Activated gamma-delta T cell treated with Interleukin-2 at 50 U/mL for 16 hours (primary cell): ENCODE measurements at regions not wholly inside any gene's neighbourhood (a gene's known extent, or its start where the extent isn't known, plus 50 kb on each side); places are given as distances from the start of the nearest gene placed in this dataset.
"Not testable (repeated sequence)": the region's sequence is repeated elsewhere in the genome, so short reads cannot be mapped to it uniquely, and the experiment has no call there.

Experiments used
- DNase-seq: peaks from one replicate; pipeline ENCODE4 v3.0.0-alpha.2; 2020

- no peak for DNase-seq
These were observed 50.8 kb upstream of the ECHDC3 start for GRCh38 chr10:11691319-11691755.

- DNase-seq = no peak
These were observed 52.0 kb upstream of the ECHDC3 start for GRCh38 chr10:11689945-11690736.

- not testable (repeated sequence) for DNase-seq
These were observed 53.8 kb upstream of the ECHDC3 start for GRCh38 chr10:11688448-11688795.

GRCh38 chr10:11687779-11688447 is 54.3 kb upstream of the ECHDC3 start:
- DNase-seq = no peak

DNA sequence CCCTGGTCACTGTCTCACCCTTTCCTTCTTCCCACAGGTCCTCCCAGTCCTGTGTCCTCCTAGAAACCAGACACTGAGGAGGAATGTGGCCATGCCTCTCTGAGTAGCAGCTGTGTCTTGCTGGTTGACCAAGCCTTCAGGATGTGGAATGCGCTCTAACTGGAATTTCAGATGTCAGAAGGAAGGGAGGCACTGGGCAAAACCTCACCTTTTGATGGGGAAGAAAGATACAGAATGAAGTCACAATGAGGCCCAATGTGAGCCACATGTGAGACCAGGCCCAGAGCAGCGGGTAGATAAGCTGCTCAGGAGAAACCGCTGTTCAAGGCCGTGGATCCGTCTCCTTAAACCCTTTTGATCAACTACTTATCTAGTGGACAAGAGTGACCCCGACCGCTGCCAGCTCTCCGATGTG is 54.8 kb upstream of the ECHDC3 start:
- no peak for DNase-seq

GRCh38 chr10:11685787-11686218 is 56.4 kb upstream of the ECHDC3 start:
- DNase-seq = peak; percentile 47

GRCh38 chr10:11684717-11685645 is 57.2 kb upstream of the ECHDC3 start:
- DNase-seq = peak; percentile 59

DNA sequence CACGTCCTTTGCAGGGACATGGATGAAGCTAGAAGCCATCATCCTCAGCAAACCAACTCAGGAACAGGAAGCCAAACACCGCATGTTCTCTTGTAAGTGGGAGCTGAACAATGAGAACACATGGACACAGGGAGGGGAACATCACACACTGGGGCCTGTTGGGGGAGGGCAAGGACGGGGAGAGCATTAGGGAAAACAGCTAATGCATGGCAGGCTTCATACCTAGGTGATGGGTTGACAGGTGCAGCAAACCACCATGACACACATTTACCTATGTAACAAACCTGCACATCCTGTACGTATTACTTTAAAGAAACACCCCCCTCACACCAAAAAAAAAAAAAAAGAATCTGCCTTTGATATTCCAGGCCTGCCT is 57.9 kb upstream of the ECHDC3 start:
- not testable (repeated sequence) for DNase-seq

DNA sequence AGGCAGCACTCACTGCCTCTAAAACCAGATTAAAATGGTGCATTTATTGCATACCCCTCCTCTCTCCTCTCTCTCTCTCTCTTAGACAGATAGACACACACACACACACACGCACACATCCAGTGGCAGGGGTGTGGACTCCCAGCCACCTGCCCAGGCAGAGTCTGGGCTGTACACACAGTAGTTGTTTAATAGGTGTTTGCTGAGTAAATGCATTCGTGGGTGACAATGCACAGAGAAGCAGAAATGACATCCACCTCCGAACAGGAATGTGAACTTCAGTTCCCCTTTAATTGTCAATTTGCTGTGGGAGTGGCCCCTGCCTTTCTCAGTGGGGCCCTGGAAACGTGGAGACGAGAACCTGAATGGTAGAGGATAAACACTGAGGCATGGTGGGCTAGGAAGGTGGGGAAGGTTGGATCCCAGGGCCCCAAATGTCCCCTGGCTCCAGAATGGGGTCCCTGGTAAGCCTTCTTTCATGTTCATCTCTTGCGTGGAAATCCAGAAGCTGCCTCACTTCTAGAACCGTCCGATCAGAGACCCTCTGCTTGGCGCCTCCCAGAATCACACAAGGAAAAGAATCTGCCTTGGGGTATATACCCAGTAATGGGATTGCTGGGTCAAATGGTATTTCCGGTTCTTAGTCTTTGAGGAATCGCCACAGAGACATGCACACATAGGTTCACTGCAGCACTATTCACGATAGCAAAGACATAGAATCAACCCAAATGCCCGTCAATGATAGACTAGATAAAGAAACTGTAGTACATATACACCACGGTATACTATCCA is 58.5 kb upstream of the ECHDC3 start:
- no peak for DNase-seq

DNA sequence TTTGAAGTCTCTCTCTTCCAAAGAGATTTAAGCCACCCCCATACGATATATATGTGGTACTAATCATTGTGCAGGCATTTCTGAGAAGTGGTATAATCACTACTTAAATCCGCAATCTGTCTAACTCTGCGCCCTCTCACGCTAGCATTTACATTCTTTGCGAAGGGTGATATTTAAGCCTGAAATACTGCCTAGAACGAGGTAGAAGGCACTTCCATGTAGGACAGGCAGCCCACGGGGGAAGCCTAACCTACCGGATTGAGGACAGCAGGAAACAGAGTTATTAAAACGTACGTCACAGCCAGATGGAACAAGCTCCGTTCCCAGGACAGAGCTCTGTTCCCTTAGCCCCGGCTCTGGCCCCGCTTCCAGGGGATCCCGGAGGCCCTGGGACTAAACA is 59.3 kb upstream of the ECHDC3 start:
- no peak for DNase-seq

GRCh38 chr10:11682267-11682683 is 59.9 kb upstream of the ECHDC3 start:
- DNase-seq = no peak

GRCh38 chr10:11680496-11680895 is 61.7 kb upstream of the ECHDC3 start:
- no peak for DNase-seq

DNA sequence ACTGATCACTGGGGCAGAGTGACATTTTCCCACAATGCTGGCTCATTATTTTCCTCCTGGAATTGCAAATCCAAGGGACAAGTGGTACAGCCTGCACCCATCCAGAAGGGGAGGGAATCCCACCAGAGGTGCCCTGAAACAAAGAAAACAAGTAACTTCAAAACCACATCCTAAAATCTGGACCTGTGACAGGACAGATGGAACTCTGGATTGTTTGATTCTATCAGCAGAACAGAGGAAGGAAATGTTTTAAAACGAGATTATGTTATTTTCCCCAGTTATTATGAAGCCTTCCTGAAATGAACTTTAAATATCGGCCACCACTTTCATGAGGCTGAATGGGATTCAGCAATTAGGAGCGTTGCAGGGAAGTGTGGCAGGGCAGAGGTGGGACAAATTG is 62.2 kb upstream of the ECHDC3 start:
- DNase-seq = no peak

- no peak for DNase-seq
These were observed 63.9 kb upstream of the ECHDC3 start for GRCh38 chr10:11678074-11678793.

DNA sequence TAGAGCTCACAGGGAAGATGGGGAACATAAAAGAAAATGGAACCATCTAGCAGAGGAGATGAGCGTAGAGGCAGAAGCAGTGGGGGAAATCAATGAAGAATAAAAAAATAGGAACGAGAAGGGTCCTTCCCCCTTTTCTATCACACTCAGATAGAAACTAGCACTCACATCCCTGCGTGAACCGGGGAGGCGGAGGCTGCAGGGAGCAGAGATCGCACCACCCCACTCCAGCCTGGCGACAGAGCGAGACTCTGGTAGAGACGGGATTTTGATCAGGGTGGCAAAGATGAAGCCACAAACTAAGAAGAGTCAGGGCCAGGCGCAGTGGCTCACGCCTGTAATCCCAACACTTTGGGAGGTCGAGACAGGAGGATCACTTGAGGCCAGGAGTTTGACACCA is 64.7 kb upstream of the ECHDC3 start:
- no peak for DNase-seq

DNA sequence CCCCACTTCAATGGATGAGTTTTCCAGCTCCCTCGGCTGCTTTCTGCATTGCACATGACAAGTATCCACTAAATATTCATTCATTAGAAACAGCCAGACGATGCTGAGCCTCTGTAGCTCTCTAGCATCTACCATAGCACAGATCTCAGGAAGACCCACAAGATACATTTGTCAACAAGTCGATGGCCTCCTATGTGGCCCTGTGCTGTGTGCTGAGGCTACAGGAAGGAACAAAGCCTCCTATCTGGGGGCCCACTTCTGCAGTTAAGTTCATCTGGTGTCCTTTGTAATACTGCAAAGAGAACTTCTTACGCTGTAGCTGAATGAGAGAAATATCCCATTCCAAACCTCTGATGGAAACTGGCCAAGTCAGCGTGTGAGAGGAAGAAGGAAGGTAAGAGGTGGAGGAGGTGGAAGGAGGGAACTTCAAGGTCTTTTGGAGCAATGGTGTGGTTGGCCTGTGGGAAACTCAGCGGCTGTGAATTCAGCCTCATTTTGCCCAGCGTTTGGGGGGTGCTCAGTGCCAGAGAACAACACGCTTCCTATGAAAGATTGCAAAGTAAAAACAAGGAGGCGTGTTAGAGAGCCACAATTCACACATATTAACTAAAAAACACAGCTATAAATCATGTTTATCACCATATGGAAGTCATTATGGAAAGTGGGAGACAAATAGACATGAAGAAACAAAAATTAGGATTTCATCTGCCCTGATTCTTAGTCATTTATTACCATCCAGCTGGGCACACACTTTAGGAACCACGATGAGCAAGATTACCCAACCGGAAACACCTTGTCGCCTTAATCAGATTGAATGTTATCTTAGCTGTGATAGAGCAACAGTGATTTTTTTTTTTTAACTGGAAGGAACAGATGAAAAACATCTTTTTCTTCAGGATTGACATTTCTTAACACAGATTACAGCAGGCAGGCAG is 62.2 kb upstream of the USP6NL start:
- DNase-seq = no peak

- DNase-seq = no peak
These were observed 61.4 kb upstream of the USP6NL start for GRCh38 chr10:11672836-11673235.

DNA sequence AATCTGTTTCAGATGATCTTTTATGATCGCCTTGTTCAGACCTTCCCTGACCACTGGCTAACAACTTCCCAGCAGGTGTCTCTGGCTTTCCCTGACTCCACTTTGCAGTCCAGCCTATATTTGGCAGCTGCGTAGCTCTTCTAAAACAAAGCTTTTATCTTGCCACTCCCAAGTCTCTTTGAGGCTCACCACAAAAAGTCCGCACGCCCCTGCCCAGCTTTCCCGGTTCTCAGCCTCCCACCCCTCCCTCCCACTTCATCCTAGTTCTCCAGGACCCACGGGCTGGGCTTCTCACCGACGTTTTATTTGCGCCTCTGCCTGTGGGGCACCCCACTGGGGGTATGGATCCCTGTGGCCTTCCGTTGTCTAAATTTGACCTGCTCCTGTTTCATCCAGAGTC is 58.9 kb upstream of the USP6NL start:
- DNase-seq = no peak

DNA sequence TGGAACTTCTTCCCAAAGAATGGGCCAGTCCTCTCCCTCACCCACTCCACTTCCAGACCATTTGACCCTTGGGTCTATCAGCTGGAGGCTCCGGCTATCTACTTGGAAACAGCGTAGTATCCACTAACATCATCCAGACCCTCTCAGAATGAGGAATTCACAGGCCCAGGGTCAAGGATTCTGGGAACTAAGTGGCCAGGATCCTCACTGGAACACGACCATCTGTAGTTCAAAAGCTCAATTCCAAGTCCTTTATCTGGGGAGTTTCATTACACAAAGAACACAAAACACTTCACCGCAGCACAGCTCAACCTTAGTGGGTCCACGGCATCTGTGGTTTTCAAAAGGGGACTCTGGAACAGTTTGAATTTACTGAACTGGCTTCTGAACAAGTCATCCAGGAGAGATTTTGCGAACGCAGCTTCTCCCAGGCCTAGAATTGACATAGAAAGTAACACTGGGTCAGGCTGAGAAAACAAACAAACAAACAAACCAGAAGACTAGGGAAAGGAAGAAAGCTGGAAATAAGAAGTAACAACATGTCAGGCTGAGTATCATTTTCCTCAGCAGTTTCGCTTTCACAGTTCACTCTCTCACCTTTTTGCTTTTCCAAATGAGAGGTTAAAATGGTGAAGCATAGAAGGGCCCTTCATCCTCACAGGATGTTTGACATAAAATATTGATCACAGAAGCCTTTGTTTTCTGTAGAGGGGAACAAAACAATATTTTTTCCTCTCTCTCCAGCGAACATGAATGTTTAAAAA is 57.6 kb upstream of the USP6NL start:
- DNase-seq = no peak

GRCh38 chr10:11667756-11668155 is 56.3 kb upstream of the USP6NL start:
- no peak for DNase-seq
